ENCODE measurements at regions not wholly inside any gene's neighbourhood (a gene's known extent, or its start where the extent isn't known, plus 50 kb on each side); places are given as distances from the start of the nearest gene placed in this dataset.

DNA sequence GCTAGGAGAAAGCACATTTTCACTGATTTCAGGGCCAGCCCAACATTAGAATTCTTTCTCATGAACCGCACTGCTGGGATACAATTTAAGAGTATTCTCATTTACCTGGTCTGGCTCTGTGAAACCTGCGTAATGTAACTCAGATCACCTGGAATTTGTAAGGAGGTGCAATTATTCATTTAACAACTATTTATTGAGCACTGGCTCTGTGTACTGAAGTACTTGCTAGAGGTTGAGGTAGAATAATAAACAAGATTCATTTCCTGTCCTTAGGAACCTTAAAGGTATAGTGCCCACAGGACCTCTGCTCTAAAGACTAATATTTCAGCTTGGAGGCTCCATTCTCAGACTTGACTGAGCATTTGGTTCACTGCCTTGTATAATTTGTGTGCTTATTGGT lies 242.2 kb upstream of the ZPLD1 start:
- H4K20me1 ChIP-seq (ENCODE audit: insufficient read depth): no peaks in the 10 kb centered on the region
- H3K79me2 ChIP-seq (ENCODE audit: insufficient read depth): no peaks in the 10 kb centered on the region
- H3K9me2 ChIP-seq: no peaks in the 10 kb centered on the region
- no peaks in the 10 kb centered on the region for H3K36me3 ChIP-seq (replicated peaks in 1 of 2; ENCODE audit: control insufficient read depth in 1 of 2, insufficient read depth in 2 of 2, low read length in 1 of 2)
- H3K27ac ChIP-seq (ENCODE audit: low read depth in 2 of 2, low read length in 1 of 2): no peak overlapping the region
- H3K9ac ChIP-seq: no peak overlapping the region
- TF ChIP-seq, protein P1, sequence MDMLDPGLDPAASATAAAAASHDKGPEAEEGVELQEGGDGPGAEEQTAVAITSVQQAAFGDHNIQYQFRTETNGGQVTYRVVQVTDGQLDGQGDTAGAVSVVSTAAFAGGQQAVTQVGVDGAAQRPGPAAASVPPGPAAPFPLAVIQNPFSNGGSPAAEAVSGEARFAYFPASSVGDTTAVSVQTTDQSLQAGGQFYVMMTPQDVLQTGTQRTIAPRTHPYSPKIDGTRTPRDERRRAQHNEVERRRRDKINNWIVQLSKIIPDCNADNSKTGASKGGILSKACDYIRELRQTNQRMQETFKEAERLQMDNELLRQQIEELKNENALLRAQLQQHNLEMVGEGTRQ (IDR thresholded peaks at IDR 0.05; ENCODE audit: borderline replicate concordance, low read depth, low read length): no peak
- TF ChIP-seq TEAD4 (IDR thresholded peaks at IDR 0.05; ENCODE audit: borderline replicate concordance, insufficient read depth) (no peak), RAD21 (IDR thresholded peaks at IDR 0.05; ENCODE audit: low read length) (no peak), JUND (IDR thresholded peaks at IDR 0.05) (no peak), POLR2AphosphoS5 (IDR thresholded peaks at IDR 0.05; ENCODE audit: low read depth, low read length) (no peak), FOSL2 (IDR thresholded peaks at IDR 0.05; ENCODE audit: borderline replicate concordance, low read depth) (no peak)
- TF ChIP-seq, protein P2, sequence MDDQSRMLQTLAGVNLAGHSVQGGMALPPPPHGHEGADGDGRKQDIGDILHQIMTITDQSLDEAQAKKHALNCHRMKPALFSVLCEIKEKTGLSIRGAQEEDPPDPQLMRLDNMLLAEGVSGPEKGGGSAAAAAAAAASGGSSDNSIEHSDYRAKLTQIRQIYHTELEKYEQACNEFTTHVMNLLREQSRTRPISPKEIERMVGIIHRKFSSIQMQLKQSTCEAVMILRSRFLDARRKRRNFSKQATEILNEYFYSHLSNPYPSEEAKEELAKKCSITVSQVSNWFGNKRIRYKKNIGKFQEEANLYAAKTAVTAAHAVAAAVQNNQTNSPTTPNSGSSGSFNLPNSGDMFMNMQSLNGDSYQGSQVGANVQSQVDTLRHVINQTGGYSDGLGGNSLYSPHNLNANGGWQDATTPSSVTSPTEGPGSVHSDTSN (IDR thresholded peaks at IDR 0.05): no peak
- ChIA-PET POLR2A (no interaction called here), CTCF (interaction anchor here (1.2 to 1.8 kb wide), 2 partner anchors 9 to 36 kb away, joined by 3 to 4 read pairs; no protein-coding TSS in a partner anchor)
- 97% methylated on average over 2 of the region's 2 CpGs for WGBS (ENCODE audit: low lambda C conversion rate)
- H3K9me3 ChIP-seq: no peaks in the 10 kb centered on the region
- no peak overlapping the region for H2AFZ ChIP-seq (ENCODE audit: low read depth)
- no peak for DNase-seq
- H3K4me3 ChIP-seq (ENCODE audit: low read depth in 2 of 2, low read length in 1 of 2): no peak overlapping the region
- no peaks in the 10 kb centered on the region for H3F3A ChIP-seq (replicated peaks; ENCODE audit: insufficient read depth)
- H3K27me3 ChIP-seq (ENCODE audit: insufficient read depth): no peaks in the 10 kb centered on the region
- H3K4me2 ChIP-seq: no peak overlapping the region
- H3K4me1 ChIP-seq (ENCODE audit: control insufficient read depth in 1 of 2, insufficient read depth in 2 of 2, low read depth in 1 of 2, low read length in 1 of 2): no peaks in the 10 kb centered on the region; a peak in 1 of 4 replicates

DNA sequence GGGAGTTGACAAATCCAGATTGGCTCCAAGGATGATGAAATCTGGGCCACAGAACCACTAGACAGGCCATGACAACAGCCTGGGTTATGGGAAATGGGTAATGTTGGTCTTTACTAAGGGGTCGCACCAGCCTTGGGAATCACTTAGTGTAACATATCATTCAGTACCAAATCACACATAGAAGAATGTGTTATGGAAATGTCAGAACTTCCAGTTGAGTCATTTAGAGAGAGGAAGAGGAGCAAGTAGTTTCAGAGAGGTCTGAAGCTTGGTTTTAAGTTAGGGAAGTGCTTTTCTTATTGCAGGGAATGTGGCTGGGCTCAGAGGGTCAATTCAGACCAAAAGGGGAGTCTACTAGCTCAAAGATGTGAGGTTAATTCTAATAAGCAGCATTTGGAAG lies 241.6 kb upstream of the ZPLD1 start:
- Histone ChIP-seq H4K20me1 (ENCODE audit: insufficient read depth) (no peaks in the 10 kb centered on the region), H3K4me1 (ENCODE audit: control insufficient read depth in 1 of 2, insufficient read depth in 2 of 2, low read depth in 1 of 2, low read length in 1 of 2) (no peaks in the 10 kb centered on the region; a peak in 1 of 4 replicates), H3K36me3 (replicated peaks in 1 of 2; ENCODE audit: control insufficient read depth in 1 of 2, insufficient read depth in 2 of 2, low read length in 1 of 2) (no peaks in the 10 kb centered on the region), H3K9me2 (no peaks in the 10 kb centered on the region), H3K4me3 (ENCODE audit: low read depth in 2 of 2, low read length in 1 of 2) (no peak overlapping the region), H3K27me3 (ENCODE audit: insufficient read depth) (no peaks in the 10 kb centered on the region), H3K9me3 (no peaks in the 10 kb centered on the region), H3K27ac (ENCODE audit: low read depth in 2 of 2, low read length in 1 of 2) (no peak overlapping the region), H3K79me2 (ENCODE audit: insufficient read depth) (no peaks in the 10 kb centered on the region), H3K4me2 (no peak overlapping the region), H3K9ac (no peak overlapping the region), H3F3A (replicated peaks; ENCODE audit: insufficient read depth) (no peaks in the 10 kb centered on the region), H2AFZ (ENCODE audit: low read depth) (no peak overlapping the region)
- TF ChIP-seq GABPA (IDR thresholded peaks at IDR 0.05; ENCODE audit: low read depth) (no peak), TAF1 (IDR thresholded peaks at IDR 0.05; ENCODE audit: borderline replicate concordance, low read depth, low read length) (no peak), RAD21 (IDR thresholded peaks at IDR 0.05; ENCODE audit: low read length) (no peak), RCOR1 (IDR thresholded peaks at IDR 0.05; ENCODE audit: low read length) (no peak), GATA2 (CRISPR knock-in tag; IDR thresholded peaks at IDR 0.05) (no peak)
- ChIA-PET CTCF (no interaction called here), POLR2A (no interaction called here)
- no peak for DNase-seq
- WGBS (ENCODE audit: low lambda C conversion rate): 100% methylated on average over 1 of the region's 1 CpG

DNA sequence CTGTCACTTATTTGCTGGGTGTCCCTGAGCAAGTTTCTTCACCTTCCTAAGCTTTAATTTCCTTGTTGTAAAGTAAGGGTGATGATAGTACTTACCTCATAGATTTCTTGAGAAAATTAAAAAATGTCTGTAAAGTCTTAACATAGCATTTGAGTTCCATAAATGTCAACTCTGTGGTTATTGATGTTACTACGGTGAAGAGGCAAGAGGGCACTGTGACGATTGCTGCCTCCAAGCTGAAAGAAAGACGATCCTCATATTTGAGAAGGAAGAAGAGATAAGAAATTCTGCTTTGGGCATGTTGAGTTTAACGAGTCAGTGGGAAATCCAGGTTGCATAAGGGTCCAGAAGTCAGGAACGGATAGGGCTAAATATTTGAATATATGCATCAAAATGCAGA lies 240.8 kb upstream of the ZPLD1 start:
- H3K79me2 ChIP-seq (ENCODE audit: insufficient read depth): no peaks in the 10 kb centered on the region
- CTCF ChIA-PET: no interaction called here
- H3K4me1 ChIP-seq (ENCODE audit: control insufficient read depth in 1 of 2, insufficient read depth in 2 of 2, low read depth in 1 of 2, low read length in 1 of 2): no peaks in the 10 kb centered on the region; a peak in 1 of 4 replicates
- no peak overlapping the region for H3K9ac ChIP-seq
- no peak for TF ChIP-seq SMC3 (IDR thresholded peaks at IDR 0.05; ENCODE audit: low read depth, low read length)
- TF ChIP-seq, protein P3, sequence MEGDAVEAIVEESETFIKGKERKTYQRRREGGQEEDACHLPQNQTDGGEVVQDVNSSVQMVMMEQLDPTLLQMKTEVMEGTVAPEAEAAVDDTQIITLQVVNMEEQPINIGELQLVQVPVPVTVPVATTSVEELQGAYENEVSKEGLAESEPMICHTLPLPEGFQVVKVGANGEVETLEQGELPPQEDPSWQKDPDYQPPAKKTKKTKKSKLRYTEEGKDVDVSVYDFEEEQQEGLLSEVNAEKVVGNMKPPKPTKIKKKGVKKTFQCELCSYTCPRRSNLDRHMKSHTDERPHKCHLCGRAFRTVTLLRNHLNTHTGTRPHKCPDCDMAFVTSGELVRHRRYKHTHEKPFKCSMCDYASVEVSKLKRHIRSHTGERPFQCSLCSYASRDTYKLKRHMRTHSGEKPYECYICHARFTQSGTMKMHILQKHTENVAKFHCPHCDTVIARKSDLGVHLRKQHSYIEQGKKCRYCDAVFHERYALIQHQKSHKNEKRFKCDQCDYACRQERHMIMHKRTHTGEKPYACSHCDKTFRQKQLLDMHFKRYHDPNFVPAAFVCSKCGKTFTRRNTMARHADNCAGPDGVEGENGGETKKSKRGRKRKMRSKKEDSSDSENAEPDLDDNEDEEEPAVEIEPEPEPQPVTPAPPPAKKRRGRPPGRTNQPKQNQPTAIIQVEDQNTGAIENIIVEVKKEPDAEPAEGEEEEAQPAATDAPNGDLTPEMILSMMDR (IDR thresholded peaks at IDR 0.05): no peak
- TF ChIP-seq JUND (IDR thresholded peaks at IDR 0.05): no peak
- TF ChIP-seq RXRA (IDR thresholded peaks at IDR 0.05; ENCODE audit: borderline replicate concordance, low read depth): no peak
- TF ChIP-seq, protein P2 (IDR thresholded peaks at IDR 0.05): no peak
- no peak for TF ChIP-seq POLR2AphosphoS5 (IDR thresholded peaks at IDR 0.05; ENCODE audit: low read depth, low read length)
- TF ChIP-seq NFIC (IDR thresholded peaks at IDR 0.05; ENCODE audit: borderline replicate concordance): no peak
- no peak overlapping the region for H3K27ac ChIP-seq (ENCODE audit: low read depth in 2 of 2, low read length in 1 of 2)
- no peak overlapping the region for H2AFZ ChIP-seq (ENCODE audit: low read depth)
- WGBS (ENCODE audit: low lambda C conversion rate): 84% methylated on average over 5 of the region's 5 CpGs
- H3K9me2 ChIP-seq: no peaks in the 10 kb centered on the region
- H3K36me3 ChIP-seq (replicated peaks in 1 of 2; ENCODE audit: control insufficient read depth in 1 of 2, insufficient read depth in 2 of 2, low read length in 1 of 2): no peaks in the 10 kb centered on the region
- no peaks in the 10 kb centered on the region for H3K27me3 ChIP-seq (ENCODE audit: insufficient read depth)
- no peak overlapping the region for H3K4me3 ChIP-seq (ENCODE audit: low read depth in 2 of 2, low read length in 1 of 2)
- H3K9me3 ChIP-seq: no peaks in the 10 kb centered on the region
- no peaks in the 10 kb centered on the region for H3F3A ChIP-seq (replicated peaks; ENCODE audit: insufficient read depth)
- no peak overlapping the region for H3K4me2 ChIP-seq
- no peak for DNase-seq
- no peaks in the 10 kb centered on the region for H4K20me1 ChIP-seq (ENCODE audit: insufficient read depth)
- POLR2A ChIA-PET: no interaction called here
